CD4-positive, alpha-beta T cell treated with Interferon gamma for 1 hour (primary cell): ENCODE measurements at regions not wholly inside any gene's neighbourhood (a gene's known extent, or its start where the extent isn't known, plus 50 kb on each side); places are given as distances from the start of the nearest gene placed in this dataset.
"Not testable (repeated sequence)": the region's sequence is repeated elsewhere in the genome, so short reads cannot be mapped to it uniquely, and the experiment has no call there.

Experiments
- DNase-seq: peaks from one replicate; pipeline ENCODE4 v3.0.0-alpha.2; 2020

GRCh38 chr5:178063277-178063676 lies 50.1 kb upstream of the N4BP3 start:
- DNase-seq, result no peak

- no peak for DNase-seq
Measured at GRCh38 chr5:178058321-178059012, 54.9 kb upstream of the N4BP3 start.

DNA sequence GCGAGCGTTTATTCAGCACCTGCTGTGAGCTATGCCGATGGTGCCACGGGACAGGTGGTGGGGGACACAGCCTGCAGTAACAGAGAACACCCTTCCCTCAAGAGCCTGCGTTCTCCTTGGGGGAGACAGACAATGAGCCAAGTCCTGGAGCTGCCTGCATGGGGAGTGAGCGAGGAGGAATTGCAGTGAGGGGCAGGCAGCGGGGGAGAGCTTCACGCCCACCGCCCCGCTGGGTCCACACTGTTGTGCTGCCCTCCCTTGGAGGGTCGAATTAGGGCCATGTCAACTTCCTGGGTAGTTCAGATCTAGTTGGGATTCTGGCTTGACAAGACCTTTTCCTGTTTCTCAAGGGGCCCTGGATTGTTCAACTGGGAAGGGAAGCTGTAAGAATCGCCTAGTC lies 55.5 kb upstream of the N4BP3 start:
- no peak for DNase-seq

DNA sequence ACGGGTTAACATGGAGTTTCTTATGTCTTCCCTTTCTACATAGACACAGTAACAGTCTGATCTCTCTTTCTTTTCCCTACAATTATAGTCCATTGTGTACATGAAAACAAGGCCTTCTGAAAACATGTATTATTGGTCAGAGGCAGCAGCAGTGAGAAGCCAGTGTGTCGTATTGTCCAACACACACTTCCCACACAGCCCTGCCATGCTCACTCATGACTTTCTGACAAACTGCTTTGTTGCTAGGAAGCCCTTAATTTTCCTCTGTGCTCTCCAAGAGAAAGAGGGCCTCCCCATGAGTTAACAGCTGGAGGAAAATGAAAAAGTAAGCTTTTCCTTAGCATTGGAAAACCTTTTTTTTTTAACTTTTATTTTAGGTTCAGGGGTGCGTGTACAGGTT lies 56.4 kb upstream of the N4BP3 start:
- DNase-seq, result no peak

- DNase-seq, result not testable (repeated sequence)
Measured at GRCh38 chr5:178055536-178055935, 57.8 kb upstream of the N4BP3 start.

- DNase-seq, result not testable (repeated sequence)
Measured at GRCh38 chr5:178052062-178052461, 56.0 kb upstream of the PROP1 start.

- not testable (repeated sequence) for DNase-seq
Measured at GRCh38 chr5:178050873-178051272, 54.8 kb upstream of the PROP1 start.

- not testable (repeated sequence) for DNase-seq
Measured at GRCh38 chr5:178047943-178048342, 51.9 kb upstream of the PROP1 start.

- peak; percentile 6 for DNase-seq
Measured at GRCh38 chr5:178046757-178047399, 50.8 kb upstream of the PROP1 start.

- not testable (repeated sequence) for DNase-seq
Measured at GRCh38 chr5:178045963-178046362, 49.9 kb upstream of the PROP1 start.
